Activated T-helper 17 cell treated with anti-CD3 and anti-CD28 coated beads, Interleukin-2, amount 50 U/mL, for 72 hours (primary cell): ENCODE measurements at regions not wholly inside any gene's neighbourhood (a gene's known extent, or its start where the extent isn't known, plus 50 kb on each side); places are given as distances from the start of the nearest gene placed in this dataset.

ENCODE experiments used
- ATAC-seq: fragments of 150-1000 bp; cut with Tn5 transposase; replicated peaks from 2 replicates; pipeline ENCODE4 v1.10.0; 2021; ENCODE audit warnings: mild to moderate bottlenecking, moderate library complexity
- H3K27ac Mint-ChIP-seq: one replicate; pipeline ENCODE4 v1.8.0; 2022; ENCODE audit warnings: mixed read lengths
- H3K27me3 Mint-ChIP-seq: one replicate; pipeline ENCODE4 v1.8.0; 2022; ENCODE audit warnings: mixed read lengths
- H3K36me3 Mint-ChIP-seq: one replicate; pipeline ENCODE4 v1.8.0; 2022; ENCODE audit warnings: low read depth, mild to moderate bottlenecking, mixed read lengths
- H3K4me1 Mint-ChIP-seq: one replicate; pipeline ENCODE4 v1.8.0; 2022; ENCODE audit warnings: mixed read lengths
- H3K4me3 Mint-ChIP-seq: one replicate; pipeline ENCODE4 v1.8.0; 2022; ENCODE audit warnings: mild to moderate bottlenecking, mixed read lengths
- H3K9me3 Mint-ChIP-seq: one replicate; pipeline ENCODE4 v1.8.0; 2022; ENCODE audit warnings: mixed read lengths

GRCh38 chr1:232248276-232248820, 381.6 kb downstream of the SIPA1L2 start:
- Mint-ChIP-seq H3K9me3 (no peaks in the 10 kb centered on the region), H3K4me1 (peaks cover 6% of the 10 kb centered on the region), H3K36me3 (no peaks in the 10 kb centered on the region), H3K27ac (no peak overlapping the region), H3K4me3 (no peak overlapping the region), H3K27me3 (peaks cover 26% of the 10 kb centered on the region)
- ATAC-seq, result no peak

GRCh38 chr1:232247669-232248068, 382.3 kb downstream of the SIPA1L2 start:
- peaks cover 6% of the 10 kb centered on the region for H3K4me1 Mint-ChIP-seq
- no peaks in the 10 kb centered on the region for H3K9me3 Mint-ChIP-seq
- H3K27ac Mint-ChIP-seq, result no peak overlapping the region
- no peaks in the 10 kb centered on the region for H3K36me3 Mint-ChIP-seq
- ATAC-seq, result no peak
- peaks cover 20% of the 10 kb centered on the region for H3K27me3 Mint-ChIP-seq
- no peak overlapping the region for H3K4me3 Mint-ChIP-seq

- Mint-ChIP-seq H3K27ac (no peak overlapping the region), H3K27me3 (peaks cover 21% of the 10 kb centered on the region), H3K9me3 (peaks cover 3% of the 10 kb centered on the region), H3K36me3 (no peaks in the 10 kb centered on the region), H3K4me1 (peaks cover under 1% of the 10 kb centered on the region), H3K4me3 (no peak overlapping the region)
- ATAC-seq, result no peak
These were observed 385.5 kb downstream of the SIPA1L2 start for GRCh38 chr1:232244426-232244825.

GRCh38 chr1:232239998-232240397, 389.9 kb downstream of the SIPA1L2 start:
- no peak overlapping the region for H3K27ac Mint-ChIP-seq
- H3K9me3 Mint-ChIP-seq, result peaks cover 3% of the 10 kb centered on the region
- peaks cover 21% of the 10 kb centered on the region for H3K27me3 Mint-ChIP-seq
- H3K36me3 Mint-ChIP-seq, result no peaks in the 10 kb centered on the region
- ATAC-seq, result no peak
- H3K4me1 Mint-ChIP-seq, result no peaks in the 10 kb centered on the region
- H3K4me3 Mint-ChIP-seq, result no peak overlapping the region

GRCh38 chr1:232239522-232239921, 390.4 kb downstream of the SIPA1L2 start:
- H3K4me1 Mint-ChIP-seq, result no peaks in the 10 kb centered on the region

DNA sequence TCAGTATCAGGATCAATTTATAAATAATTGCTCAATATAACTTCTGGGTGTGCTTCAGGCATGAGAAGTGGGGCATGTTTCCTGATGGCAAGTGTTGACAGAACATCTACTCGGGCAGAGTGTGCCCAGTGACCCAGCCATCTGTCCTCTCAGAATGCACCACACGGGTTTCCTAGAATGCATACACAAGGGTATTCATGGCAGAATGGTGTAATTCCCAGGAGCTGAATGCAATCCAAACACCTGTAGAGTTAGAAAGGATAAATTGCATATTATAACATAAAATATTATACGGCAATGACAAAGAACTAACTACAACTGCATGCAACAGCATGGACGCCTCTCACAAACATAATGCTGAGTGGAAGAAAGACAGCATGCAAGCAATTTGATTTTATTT, 391.9 kb downstream of the SIPA1L2 start:
- H3K4me1 Mint-ChIP-seq, result no peaks in the 10 kb centered on the region
- no peak overlapping the region for H3K4me3 Mint-ChIP-seq
- no peaks in the 10 kb centered on the region for H3K36me3 Mint-ChIP-seq
- ATAC-seq, result no peak
- no peak overlapping the region for H3K27ac Mint-ChIP-seq
- H3K9me3 Mint-ChIP-seq, result peaks cover 3% of the 10 kb centered on the region
- peaks cover 36% of the 10 kb centered on the region for H3K27me3 Mint-ChIP-seq

More at GRCh38 chr1:232239522-232239921, 390.4 kb downstream of the SIPA1L2 start:
- Mint-ChIP-seq H3K9me3 (peaks cover 3% of the 10 kb centered on the region), H3K36me3 (no peaks in the 10 kb centered on the region), H3K4me3 (no peak overlapping the region), H3K27me3 (peaks cover 21% of the 10 kb centered on the region), H3K27ac (no peak overlapping the region)
- no peak for ATAC-seq

GRCh38 chr1:232227306-232227705, 402.6 kb downstream of the SIPA1L2 start:
- H3K27ac Mint-ChIP-seq, result no peak overlapping the region
- no peak for ATAC-seq
- H3K4me1 Mint-ChIP-seq, result peaks cover 6% of the 10 kb centered on the region
- H3K27me3 Mint-ChIP-seq, result peaks cover 3% of the 10 kb centered on the region
- H3K4me3 Mint-ChIP-seq, result no peak overlapping the region
- H3K36me3 Mint-ChIP-seq, result no peaks in the 10 kb centered on the region
- H3K9me3 Mint-ChIP-seq, result no peaks in the 10 kb centered on the region

DNA sequence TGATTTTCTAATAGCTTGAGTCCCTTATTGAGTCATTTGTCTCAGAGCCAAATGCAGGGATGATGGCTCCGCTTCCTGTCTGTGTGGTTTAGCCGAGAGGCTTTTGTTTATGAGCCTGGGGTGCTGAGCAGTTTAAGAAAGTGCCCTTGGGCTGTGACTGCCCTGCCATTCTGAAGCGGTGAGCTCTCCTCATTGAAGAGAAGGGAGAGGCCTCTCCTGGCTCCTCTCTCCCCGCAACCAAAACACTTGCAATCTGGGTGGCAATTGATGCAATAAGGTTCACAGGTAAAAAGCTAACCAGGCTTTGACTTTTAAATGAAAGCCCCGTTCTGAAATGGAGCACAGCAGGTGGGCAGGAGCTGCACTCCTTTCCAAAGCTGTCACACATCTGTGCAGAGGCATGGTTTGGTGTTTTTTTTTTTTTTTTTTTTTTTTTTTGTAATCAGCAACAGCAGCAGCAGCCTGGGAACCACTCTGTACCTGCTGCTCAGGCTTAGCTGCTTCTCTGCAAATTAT, 403.7 kb downstream of the SIPA1L2 start:
- Mint-ChIP-seq H3K36me3 (no peaks in the 10 kb centered on the region), H3K27me3 (peaks cover 3% of the 10 kb centered on the region), H3K9me3 (no peaks in the 10 kb centered on the region), H3K27ac (peak overlapping the region; percentile 6), H3K4me1 (peaks cover 6% of the 10 kb centered on the region), H3K4me3 (peak overlapping the region; percentile 27)
- ATAC-seq, result peak; percentile 93

- ATAC-seq, result peak; percentile 8
- Mint-ChIP-seq H3K4me1 (peaks cover 6% of the 10 kb centered on the region), H3K9me3 (no peaks in the 10 kb centered on the region), H3K27me3 (peaks cover 3% of the 10 kb centered on the region), H3K27ac (peak overlapping the region; percentile 6), H3K36me3 (no peaks in the 10 kb centered on the region), H3K4me3 (peak overlapping the region; percentile 27)
These were observed 404.4 kb downstream of the SIPA1L2 start for GRCh38 chr1:232225336-232226131.

- Mint-ChIP-seq H3K9me3 (no peaks in the 10 kb centered on the region), H3K27ac (no peak overlapping the region), H3K27me3 (no peaks in the 10 kb centered on the region), H3K36me3 (no peaks in the 10 kb centered on the region), H3K4me3 (no peak overlapping the region), H3K4me1 (peaks cover 6% of the 10 kb centered on the region)
- no peak for ATAC-seq
These were observed 406.0 kb downstream of the SIPA1L2 start for GRCh38 chr1:232223887-232224286.

- ATAC-seq, result no peak
- Mint-ChIP-seq H3K4me1 (peaks cover 6% of the 10 kb centered on the region), H3K4me3 (no peak overlapping the region), H3K27ac (no peak overlapping the region), H3K9me3 (no peaks in the 10 kb centered on the region), H3K27me3 (no peaks in the 10 kb centered on the region), H3K36me3 (no peaks in the 10 kb centered on the region)
These were observed 406.7 kb downstream of the SIPA1L2 start for GRCh38 chr1:232223183-232223708.

DNA sequence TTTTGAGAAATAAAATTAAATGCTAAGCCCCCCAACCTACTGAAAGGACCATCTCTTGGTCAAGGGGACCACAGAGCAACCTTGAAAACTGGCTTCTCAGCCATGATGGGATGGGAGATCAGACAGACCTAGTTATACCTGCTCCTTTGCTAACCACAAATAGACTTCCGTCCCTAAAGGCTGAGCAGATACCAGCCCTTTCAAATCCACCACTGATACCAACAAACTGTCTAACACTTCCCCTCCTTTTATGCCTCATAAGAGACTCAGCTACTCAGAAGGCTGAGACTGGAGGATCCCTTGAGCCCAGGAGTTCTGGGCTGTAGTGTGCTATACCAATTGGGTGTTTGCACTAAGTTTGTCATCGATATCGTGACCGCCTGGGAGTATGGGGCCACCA, 407.3 kb downstream of the SIPA1L2 start:
- peaks cover 6% of the 10 kb centered on the region for H3K4me1 Mint-ChIP-seq
- peak; percentile 37 for ATAC-seq
- no peaks in the 10 kb centered on the region for H3K9me3 Mint-ChIP-seq
- H3K27ac Mint-ChIP-seq, result no peak overlapping the region
- no peaks in the 10 kb centered on the region for H3K27me3 Mint-ChIP-seq
- no peaks in the 10 kb centered on the region for H3K36me3 Mint-ChIP-seq
- H3K4me3 Mint-ChIP-seq, result no peak overlapping the region

DNA sequence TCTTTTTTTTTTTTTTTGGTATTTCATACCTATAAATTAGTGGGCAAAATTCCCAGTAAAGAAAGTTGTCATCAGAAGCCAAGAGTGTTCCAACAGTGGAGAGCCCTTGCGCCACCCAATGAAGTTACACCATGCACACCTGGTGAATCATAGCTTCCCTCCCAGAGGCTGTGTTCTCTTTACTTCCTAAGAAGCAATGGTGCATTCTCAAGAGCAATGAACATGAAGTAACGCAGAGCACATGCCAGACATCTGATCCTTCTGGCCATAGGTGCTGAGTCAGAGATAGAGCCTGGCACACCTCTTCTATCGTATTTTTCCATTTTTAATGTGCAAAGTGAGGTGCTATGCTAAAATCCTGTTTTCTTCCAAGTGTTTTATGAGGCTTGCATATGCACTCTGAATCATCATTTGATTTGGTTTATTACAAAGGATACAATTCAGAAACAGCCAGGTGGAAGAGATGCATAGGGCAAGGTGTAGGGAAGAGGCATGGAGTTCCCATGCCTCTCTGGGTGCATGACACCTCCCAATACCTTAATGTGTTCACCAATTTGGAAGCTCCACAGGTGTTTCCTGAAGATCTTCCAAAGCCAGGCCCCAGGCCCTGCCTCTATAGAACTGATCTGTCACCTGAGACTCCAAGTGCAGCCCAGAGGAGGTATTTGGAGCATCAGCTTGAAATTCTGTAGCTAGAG, 408.0 kb downstream of the SIPA1L2 start:
- no peak for ATAC-seq
- Mint-ChIP-seq H3K4me1 (peaks cover 6% of the 10 kb centered on the region), H3K36me3 (no peaks in the 10 kb centered on the region), H3K9me3 (no peaks in the 10 kb centered on the region), H3K27me3 (no peaks in the 10 kb centered on the region), H3K27ac (no peak overlapping the region), H3K4me3 (no peak overlapping the region)

- ATAC-seq, result no peak
- no peaks in the 10 kb centered on the region for H3K27me3 Mint-ChIP-seq
- no peak overlapping the region for H3K4me3 Mint-ChIP-seq
- H3K9me3 Mint-ChIP-seq, result no peaks in the 10 kb centered on the region
- no peaks in the 10 kb centered on the region for H3K4me1 Mint-ChIP-seq
- no peak overlapping the region for H3K27ac Mint-ChIP-seq
- H3K36me3 Mint-ChIP-seq, result no peaks in the 10 kb centered on the region
These were observed 410.7 kb downstream of the SIPA1L2 start for GRCh38 chr1:232218955-232219865.
